22Rv1 (cell line): ENCODE measurements at regions not wholly inside any gene's neighbourhood (a gene's known extent, or its start where the extent isn't known, plus 50 kb on each side); places are given as distances from the start of the nearest gene placed in this dataset.

ENCODE experiments used
- H3K27ac ChIP-seq: fragments of 450-650 bp; 2 replicates; pipeline ENCODE4 v1.5.1; 2017
- CTCF ChIP-seq: fragments of 450-650 bp; IDR thresholded peaks from 2 replicates; pipeline ENCODE4 v1.5.1; 2017; ENCODE audit warnings: mild to moderate bottlenecking
- ZFX ChIP-seq: fragments of 450-650 bp; IDR thresholded peaks from 2 replicates; pipeline ENCODE4 v1.6.1; 2017; ENCODE audit warnings: antibody characterized with exemption, borderline replicate concordance

GRCh38 chr15:31852933-31853799 is 177.1 kb upstream of the CHRNA7 start:
- H3K27ac ChIP-seq, result no peak overlapping the region
- TF ChIP-seq CTCF (no peak), ZFX (no peak)

- TF ChIP-seq CTCF (no peak), ZFX (no peak)
- H3K27ac ChIP-seq, result no peak overlapping the region
These were observed 173.7 kb upstream of the CHRNA7 start for GRCh38 chr15:31856581-31856980.

GRCh38 chr15:31857194-31857593 is 173.1 kb upstream of the CHRNA7 start:
- TF ChIP-seq ZFX (no peak), CTCF (no peak)
- no peak overlapping the region for H3K27ac ChIP-seq

- TF ChIP-seq ZFX (no peak), CTCF (no peak)
- H3K27ac ChIP-seq, result no peak overlapping the region
These were observed 172.3 kb upstream of the CHRNA7 start for GRCh38 chr15:31858026-31858425.

GRCh38 chr15:31866248-31866647 is 164.1 kb upstream of the CHRNA7 start:
- no peak overlapping the region for H3K27ac ChIP-seq
- no peak for TF ChIP-seq ZFX
- TF ChIP-seq CTCF, result no peak

- TF ChIP-seq ZFX, result no peak
- peak; percentile 93 for TF ChIP-seq CTCF
- no peak overlapping the region for H3K27ac ChIP-seq
These were observed 162.5 kb upstream of the CHRNA7 start for GRCh38 chr15:31867536-31868442.
